HEK293 (cell line): ENCODE measurements at regions not wholly inside any gene's neighbourhood (a gene's known extent, or its start where the extent isn't known, plus 50 kb on each side); places are given as distances from the start of the nearest gene placed in this dataset.

Experiments
- CTCF ChIP-seq: fragments of 450-650 bp; formaldehyde crosslinking; IDR thresholded peaks from 2 replicates; pipeline ENCODE4 v1.5.1; 2016; ENCODE audit warnings: missing biosample characterization, missing genetic modification characterization
- KLF16 ChIP-seq: fragments of 450-650 bp; formaldehyde crosslinking; IDR thresholded peaks from 2 replicates; pipeline ENCODE4 v1.5.1; 2017; ENCODE audit warnings: missing biosample characterization, missing genetic modification characterization
- KLF17 ChIP-seq: fragments of 450-650 bp; formaldehyde crosslinking; IDR thresholded peaks from 2 replicates; pipeline ENCODE4 v1.5.1; 2016; ENCODE audit warnings: missing biosample characterization, missing genetic modification characterization
- ZBTB49 ChIP-seq: fragments of 450-650 bp; formaldehyde crosslinking; IDR thresholded peaks from 2 replicates; pipeline ENCODE4 v1.5.1; 2016; ENCODE audit warnings: missing biosample characterization, missing genetic modification characterization, low read depth
- ZFP37 ChIP-seq: fragments of 450-650 bp; formaldehyde crosslinking; IDR thresholded peaks from 2 replicates; pipeline ENCODE4 v1.5.1; 2016; ENCODE audit warnings: missing biosample characterization, missing genetic modification characterization
- ZNF140 ChIP-seq: fragments of 450-650 bp; formaldehyde crosslinking; IDR thresholded peaks from 2 replicates; pipeline ENCODE4 v1.5.1; 2016; ENCODE audit warnings: missing biosample characterization, missing genetic modification characterization
- ZNF169 ChIP-seq: fragments of 450-650 bp; formaldehyde crosslinking; IDR thresholded peaks from 2 replicates; pipeline ENCODE4 v1.5.1; 2016; ENCODE audit warnings: missing biosample characterization, missing genetic modification characterization
- ZNF24 ChIP-seq: fragments of 450-650 bp; formaldehyde crosslinking; IDR thresholded peaks from 2 replicates; pipeline ENCODE4 v1.5.1; 2016; ENCODE audit warnings: missing biosample characterization, missing genetic modification characterization
- ZNF473 ChIP-seq: fragments of 450-650 bp; formaldehyde crosslinking; IDR thresholded peaks from 2 replicates; pipeline ENCODE4 v1.5.1; 2017; ENCODE audit warnings: missing biosample characterization, missing genetic modification characterization
- ZNF530 ChIP-seq: fragments of 450-650 bp; formaldehyde crosslinking; IDR thresholded peaks from 2 replicates; pipeline ENCODE4 v1.5.1; 2016; ENCODE audit warnings: low read depth, missing biosample characterization, missing genetic modification characterization
- ZNF623 ChIP-seq: fragments of 450-650 bp; formaldehyde crosslinking; IDR thresholded peaks from 2 replicates; pipeline ENCODE4 v1.5.1; 2016; ENCODE audit warnings: missing biosample characterization, missing genetic modification characterization
- ZNF707 ChIP-seq: fragments of 450-650 bp; formaldehyde crosslinking; IDR thresholded peaks from 2 replicates; pipeline ENCODE4 v1.5.1; 2016; ENCODE audit warnings: missing biosample characterization, missing genetic modification characterization
- ZXDB ChIP-seq: fragments of 450-650 bp; formaldehyde crosslinking; IDR thresholded peaks from 2 replicates; pipeline ENCODE4 v1.5.1; 2016; ENCODE audit warnings: missing biosample characterization, missing genetic modification characterization

- TF ChIP-seq ZNF707 (tag by site-specific recombination) (no peak), ZNF140 (tag by site-specific recombination) (no peak), ZNF623 (tag by site-specific recombination) (no peak), ZXDB (tag by site-specific recombination) (no peak), CTCF (no peak), KLF17 (no peak), ZNF530 (tag by site-specific recombination) (no peak), KLF16 (no peak), ZNF169 (tag by site-specific recombination) (no peak), ZBTB49 (tag by site-specific recombination) (no peak), ZNF24 (tag by site-specific recombination) (no peak), ZNF473 (tag by site-specific recombination) (no peak), ZFP37 (tag by site-specific recombination) (no peak)
Measured at GRCh38 chr3:13201851-13202250, 128.6 kb upstream of the IQSEC1 start.
